Endothelial cell of umbilical vein (primary cell): ENCODE measurements at regions not wholly inside any gene's neighbourhood (a gene's known extent, or its start where the extent isn't known, plus 50 kb on each side); places are given as distances from the start of the nearest gene placed in this dataset.
"Not testable (repeated sequence)": the region's sequence is repeated elsewhere in the genome, so short reads cannot be mapped to it uniquely, and the experiment has no call there.

Experiments
- BruUV-seq: library from RNA; stranded (reverse); fragments of 400-500 nt; replicated peaks from 2 replicates; lab custom pipeline; 2021; lab: Mats Ljungman, UMichigan
- CTCF ChIA-PET: fragments of 300-600, 350-600 bp; sonication (Branson Sonifier 250); formaldehyde crosslinking; loops from one replicate; lab custom pipeline; 2021; ENCODE audit warnings: antibody characterized with exemption, inconsistent platforms; lab: Charles Lee
- POLR2A ChIA-PET: fragments of 300-600, 350-600 bp; sonication (Branson Sonifier 250); formaldehyde crosslinking; loops from one replicate; lab custom pipeline; 2021; ENCODE audit warnings: antibody characterized with exemption, inconsistent platforms; lab: Charles Lee
- DNase-seq: peaks from one replicate; pipeline ENCODE4 v3.0.0-alpha.2; 2011; ENCODE audit warnings: low read depth, low spot score
- FAIRE-seq: peaks from 2 replicates; lab custom pipeline; 2011; peaks lifted over from hg19 to GRCh38; lab: Jason Lieb, UNC
- H2AFZ ChIP-seq: 2 replicates; pipeline ENCODE4 v1.6.0; 2012; ENCODE audit warnings: low read depth, low read length, control low read depth, inconsistent platforms
- H3K27ac ChIP-seq: 2 replicates; pipeline ENCODE4 v1.5.1; 2011; ENCODE audit warnings: low read depth, mild to moderate bottlenecking, control low read depth, low read length, moderate library complexity; ENCODE audit not compliant: insufficient read depth
- H3K27me3 ChIP-seq, 2 experiments: 2 replicates each; pipeline versions ENCODE4 v1.6.0 to v1.6.1; 2011; ENCODE audit warnings: low read length in 2 of 2, mixed read lengths in 1 of 2; ENCODE audit not compliant: control insufficient read depth in 2 of 2, insufficient read depth in 2 of 2
- H3K36me3 ChIP-seq, 2 experiments: 2 replicates in 1 of 2; 3 replicates in 1 of 2; pipeline ENCODE4 v1.5.1; 2011; ENCODE audit warnings: low read length in 2 of 2, mild to moderate bottlenecking in 1 of 2, moderate library complexity in 1 of 2; ENCODE audit not compliant: control insufficient read depth in 2 of 2, insufficient read depth in 2 of 2; ENCODE audit errors: extremely low read depth in 1 of 2
- H3K4me1 ChIP-seq: 3 replicates; pipeline ENCODE4 v1.5.1; 2011; ENCODE audit warnings: mild to moderate bottlenecking, low read length; ENCODE audit not compliant: control insufficient read depth, insufficient read depth; ENCODE audit errors: extremely low read depth
- H3K4me2 ChIP-seq: 2 replicates; pipeline ENCODE4 v1.6.1; 2011; ENCODE audit warnings: low read length, control low read depth, mixed read lengths; ENCODE audit not compliant: insufficient read depth
- H3K4me3 ChIP-seq, 3 experiments: fragments of 200-600 bp in 1 of 3; sonication (generic), shearing (Covaris generic) in 1 of 3; replicated peaks in 1 of 3; 2 replicates each; pipeline ENCODE4 v1.5.1; 2011 to 2016; ENCODE audit warnings: control low read depth in 3 of 3, low read length in 3 of 3, mild to moderate bottlenecking in 2 of 3, inconsistent platforms in 1 of 3, low read depth in 1 of 3, moderate library complexity in 1 of 3; ENCODE audit not compliant: insufficient read depth in 1 of 3
- H3K79me2 ChIP-seq: 2 replicates; pipeline ENCODE4 v1.6.0; 2012; ENCODE audit warnings: low read length, inconsistent platforms; ENCODE audit not compliant: control insufficient read depth, insufficient read depth
- H3K9ac ChIP-seq: replicated peaks from 2 replicates; pipeline ENCODE3; 2011; ENCODE audit warnings: low read length, control low read depth; ENCODE audit not compliant: insufficient read depth; ENCODE audit errors: extremely low read depth
- H3K9me1 ChIP-seq: replicated peaks from 3 replicates; pipeline ENCODE4 v1.6.0; 2011; ENCODE audit warnings: mild to moderate bottlenecking, low read length; ENCODE audit not compliant: control insufficient read depth, insufficient read depth; ENCODE audit errors: extremely low read depth
- H3K9me3 ChIP-seq: replicated peaks from 2 replicates; pipeline ENCODE4 v1.5.1; 2012; ENCODE audit warnings: low read length, inconsistent platforms; ENCODE audit not compliant: control insufficient read depth, insufficient read depth
- H4K20me1 ChIP-seq: replicated peaks from 2 replicates; pipeline ENCODE3; 2011; ENCODE audit warnings: mild to moderate bottlenecking, low read length; ENCODE audit not compliant: control insufficient read depth, insufficient read depth; ENCODE audit errors: extremely low read depth
- EZH2 ChIP-seq: IDR thresholded peaks from 2 replicates; pipeline ENCODE4 v1.6.1; 2012; ENCODE audit warnings: borderline replicate concordance, low read depth, mild to moderate bottlenecking, moderate library complexity, low read length, inconsistent platforms; ENCODE audit not compliant: severe bottlenecking
- FOS ChIP-seq: IDR thresholded peaks from 2 replicates; pipeline ENCODE4 v1.6.1; 2011; ENCODE audit warnings: mild to moderate bottlenecking, low read length, moderate library complexity, borderline replicate concordance; ENCODE audit not compliant: insufficient read depth
- JUN ChIP-seq: IDR thresholded peaks from 2 replicates; pipeline ENCODE4 v1.6.1; 2011; ENCODE audit warnings: borderline replicate concordance, low read depth; ENCODE audit not compliant: insufficient read length, insufficient read depth
- MYC ChIP-seq: IDR thresholded peaks from one replicate; pipeline ENCODE4 v1.6.1; 2011; ENCODE audit warnings: mild to moderate bottlenecking, low read depth, low read length
- POLR2AphosphoS5 ChIP-seq: IDR thresholded peaks from 2 replicates; pipeline ENCODE4 v1.6.1; 2012; ENCODE audit warnings: low read depth, mild to moderate bottlenecking, control low read depth, low read length, moderate library complexity; ENCODE audit not compliant: insufficient read depth
- dilution Hi-C: fragments of 300-500 bp; cut with MboI; formaldehyde crosslinking; loops from one replicate; pipeline ENCODE4 v1.15.0; 2019; ENCODE audit warnings: low sequenced_read_pairs; ENCODE audit not compliant: extremely low pct_ligation_motif_present
- intact Hi-C: fragments of 100-400 bp; cut with micrococcal nuclease; formaldehyde crosslinking; loops from one replicate; pipeline ENCODE4 v1.10.0; 2022
- TF ChIP-seq, protein P1 (sequence below): IDR thresholded peaks from 2 replicates; pipeline ENCODE4 v1.6.1; 2011; ENCODE audit not compliant: insufficient read depth, insufficient read length
- TF ChIP-seq, protein P2 (sequence below), 2 donors: IDR thresholded peaks; 1 replicate in 1 of 2; 2 replicates in 1 of 2; pipeline ENCODE4 v1.5.1; 2011; ENCODE audit warnings: low read length in 2 of 2, mild to moderate bottlenecking in 2 of 2, moderate library complexity in 2 of 2, control low read depth in 1 of 2, inconsistent platforms in 1 of 2, low read depth in 1 of 2; ENCODE audit not compliant: insufficient read depth in 1 of 2; ENCODE audit errors: extremely low read depth in 1 of 2

DNA sequence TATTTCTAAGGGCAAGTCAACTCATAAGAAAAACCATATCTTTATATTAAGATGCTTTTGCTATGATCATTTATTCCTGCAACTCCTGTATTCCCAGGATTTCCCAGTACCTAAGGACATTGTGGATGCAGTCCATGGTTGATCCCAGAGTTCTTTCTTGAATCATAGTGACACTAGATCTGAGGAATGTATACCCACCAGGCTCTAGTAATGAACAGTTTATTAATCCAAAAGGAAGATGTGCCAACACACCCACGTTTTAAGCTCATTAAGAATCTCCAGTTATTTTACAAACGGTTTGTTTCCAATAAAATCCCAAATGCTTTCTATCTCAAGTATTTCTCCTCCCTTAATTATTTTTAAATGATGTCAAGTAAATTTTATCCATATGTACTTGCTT, 210.8 kb upstream of the ZEB2 start:
- Histone ChIP-seq H3K9me1 (no peaks in the 10 kb centered on the region), H3K79me2 (no peaks in the 10 kb centered on the region), H2AFZ (no peak overlapping the region), H3K4me1 (no peaks in the 10 kb centered on the region), H3K4me2 (no peak overlapping the region), H3K9ac (no peak overlapping the region), H3K36me3 (no peaks in the 10 kb centered on the region), H3K27ac (no peak overlapping the region), H3K4me3 (no peak overlapping the region), H4K20me1 (no peaks in the 10 kb centered on the region), H3K27me3 (no peaks in the 10 kb centered on the region), H3K9me3 (no peaks in the 10 kb centered on the region)
- DNase-seq = no peak
- no TSS peak for BruUV-seq
- intact Hi-C loops = no loop called here
- no peak for TF ChIP-seq MYC
- no peak for TF ChIP-seq EZH2
- TF ChIP-seq POLR2AphosphoS5 = no peak
- TF ChIP-seq, protein P1, sequence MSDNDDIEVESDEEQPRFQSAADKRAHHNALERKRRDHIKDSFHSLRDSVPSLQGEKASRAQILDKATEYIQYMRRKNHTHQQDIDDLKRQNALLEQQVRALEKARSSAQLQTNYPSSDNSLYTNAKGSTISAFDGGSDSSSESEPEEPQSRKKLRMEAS = no peak
- TF ChIP-seq, protein P2, sequence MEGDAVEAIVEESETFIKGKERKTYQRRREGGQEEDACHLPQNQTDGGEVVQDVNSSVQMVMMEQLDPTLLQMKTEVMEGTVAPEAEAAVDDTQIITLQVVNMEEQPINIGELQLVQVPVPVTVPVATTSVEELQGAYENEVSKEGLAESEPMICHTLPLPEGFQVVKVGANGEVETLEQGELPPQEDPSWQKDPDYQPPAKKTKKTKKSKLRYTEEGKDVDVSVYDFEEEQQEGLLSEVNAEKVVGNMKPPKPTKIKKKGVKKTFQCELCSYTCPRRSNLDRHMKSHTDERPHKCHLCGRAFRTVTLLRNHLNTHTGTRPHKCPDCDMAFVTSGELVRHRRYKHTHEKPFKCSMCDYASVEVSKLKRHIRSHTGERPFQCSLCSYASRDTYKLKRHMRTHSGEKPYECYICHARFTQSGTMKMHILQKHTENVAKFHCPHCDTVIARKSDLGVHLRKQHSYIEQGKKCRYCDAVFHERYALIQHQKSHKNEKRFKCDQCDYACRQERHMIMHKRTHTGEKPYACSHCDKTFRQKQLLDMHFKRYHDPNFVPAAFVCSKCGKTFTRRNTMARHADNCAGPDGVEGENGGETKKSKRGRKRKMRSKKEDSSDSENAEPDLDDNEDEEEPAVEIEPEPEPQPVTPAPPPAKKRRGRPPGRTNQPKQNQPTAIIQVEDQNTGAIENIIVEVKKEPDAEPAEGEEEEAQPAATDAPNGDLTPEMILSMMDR (IDR thresholded peaks at IDR 0.05; ENCODE audit: extremely low read depth in 1 of 2, insufficient read depth in 1 of 2, low read depth in 1 of 2, low read length in 2 of 2) = no peak
- no peak for TF ChIP-seq JUN
- no peak for TF ChIP-seq FOS
- dilution Hi-C loops = no loop called here
- CTCF ChIA-PET = no interaction called here
- POLR2A ChIA-PET = no interaction called here
- FAIRE-seq = no peak

DNA sequence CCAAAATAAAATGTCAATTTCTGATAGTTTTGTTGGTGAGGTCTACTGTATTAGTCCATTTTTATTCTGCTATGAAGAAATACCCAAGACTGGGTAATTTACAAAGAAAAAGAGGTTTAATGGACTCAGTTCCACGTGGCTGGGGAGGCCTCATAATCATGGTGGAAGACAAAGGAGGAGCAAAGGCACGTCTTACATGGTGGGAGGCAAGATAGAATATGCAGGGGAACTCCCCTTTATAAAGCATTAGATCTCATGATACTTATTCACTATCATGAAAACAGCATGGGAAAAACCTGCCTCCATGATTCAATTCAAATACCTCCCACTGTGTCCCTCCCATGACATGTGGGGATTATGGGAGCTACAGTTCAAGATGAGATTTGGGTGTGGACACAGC, 204.5 kb upstream of the ZEB2 start:
- H3K9ac ChIP-seq, H3K4me1 ChIP-seq, H3K79me2 ChIP-seq, H3K27ac ChIP-seq, H3K27me3 ChIP-seq, FAIRE-seq, DNase-seq, POLR2A ChIA-PET, H3K36me3 ChIP-seq, H3K9me3 ChIP-seq, CTCF ChIA-PET, H4K20me1 ChIP-seq, H3K4me3 ChIP-seq, H3K4me2 ChIP-seq, H3K9me1 ChIP-seq, H2AFZ ChIP-seq, dilution Hi-C loops, intact Hi-C loops, BruUV-seq: not testable (repeated sequence)
